Calu3 (cell line): ENCODE measurements at regions not wholly inside any gene's neighbourhood (a gene's known extent, or its start where the extent isn't known, plus 50 kb on each side); places are given as distances from the start of the nearest gene placed in this dataset.

Source experiments
- BruUV-seq: library from RNA; stranded (reverse); fragments of 400-500 nt; replicated peaks from 2 replicates; lab custom pipeline; 2021; lab: Mats Ljungman, UMichigan
- CTCF ChIA-PET: fragments of 300-600 bp; sonication (Branson Sonifier 250); formaldehyde crosslinking; loops from one replicate; lab custom pipeline; 2022; ENCODE audit warnings: antibody characterized with exemption; lab: Charles Lee
- DNase-seq: peaks from one replicate; pipeline ENCODE4 v3.0.0; 2022
- H3K27ac Mint-ChIP-seq: one replicate; pipeline ENCODE4 v1.8.0; 2022; ENCODE audit warnings: mixed read lengths; ENCODE audit not compliant: unreplicated experiment
- H3K27me3 Mint-ChIP-seq: one replicate; pipeline ENCODE4 v1.8.0; 2022; ENCODE audit warnings: mixed read lengths; ENCODE audit not compliant: unreplicated experiment
- H3K36me3 Mint-ChIP-seq: one replicate; pipeline ENCODE4 v1.8.0; 2022; ENCODE audit warnings: mild to moderate bottlenecking, moderate library complexity, mixed read lengths; ENCODE audit not compliant: insufficient read depth, unreplicated experiment
- H3K4me1 Mint-ChIP-seq: one replicate; pipeline ENCODE4 v1.8.0; 2022; ENCODE audit warnings: mild to moderate bottlenecking, low read depth, mixed read lengths; ENCODE audit not compliant: unreplicated experiment
- H3K4me3 Mint-ChIP-seq: one replicate; pipeline ENCODE4 v1.8.0; 2022; ENCODE audit warnings: mild to moderate bottlenecking, low read depth, moderate library complexity, mixed read lengths; ENCODE audit not compliant: unreplicated experiment
- H3K9me3 Mint-ChIP-seq: one replicate; pipeline ENCODE4 v1.8.0; 2022; ENCODE audit warnings: low read depth, mixed read lengths; ENCODE audit not compliant: unreplicated experiment
- intact Hi-C: fragments of 100-400 bp; cut with micrococcal nuclease; formaldehyde crosslinking; loops from one replicate; pipeline ENCODE4 v1.10.0; 2022; ENCODE audit not compliant: unreplicated experiment
- TF ChIP-seq, protein P1 (sequence below): fragments of 200-600 bp; IDR thresholded peaks from one replicate; pipeline ENCODE4 v1.8.0; 2022; ENCODE audit warnings: antibody characterized with exemption; ENCODE audit not compliant: unreplicated experiment

DNA sequence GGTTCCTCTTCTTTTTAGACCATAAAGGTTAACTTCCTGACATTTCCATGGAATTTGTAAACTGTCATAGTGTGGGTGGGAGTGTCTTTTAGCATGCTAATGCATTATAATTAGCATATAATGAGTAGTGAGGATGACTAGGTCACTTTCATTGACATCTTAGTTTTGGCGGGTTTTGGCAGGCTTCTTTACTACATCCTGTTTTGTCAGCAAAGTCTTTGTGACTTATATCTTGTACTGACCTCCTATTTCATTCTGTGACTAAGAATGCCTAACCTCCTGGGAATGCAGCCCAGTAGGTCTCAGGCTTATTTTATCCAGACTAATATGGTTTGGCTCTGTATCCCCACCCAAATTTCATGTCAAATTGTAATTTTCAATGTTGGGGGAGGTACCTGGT lies 149.6 kb upstream of the SYNCRIP start:
- no TSS peak for BruUV-seq
- H3K27ac Mint-ChIP-seq, result no peak overlapping the region
- DNase-seq, result no peak
- CTCF ChIA-PET, result no interaction called here
- peaks cover 20% of the 10 kb centered on the region for H3K27me3 Mint-ChIP-seq
- H3K4me3 Mint-ChIP-seq, result no peak overlapping the region
- TF ChIP-seq, protein P1, sequence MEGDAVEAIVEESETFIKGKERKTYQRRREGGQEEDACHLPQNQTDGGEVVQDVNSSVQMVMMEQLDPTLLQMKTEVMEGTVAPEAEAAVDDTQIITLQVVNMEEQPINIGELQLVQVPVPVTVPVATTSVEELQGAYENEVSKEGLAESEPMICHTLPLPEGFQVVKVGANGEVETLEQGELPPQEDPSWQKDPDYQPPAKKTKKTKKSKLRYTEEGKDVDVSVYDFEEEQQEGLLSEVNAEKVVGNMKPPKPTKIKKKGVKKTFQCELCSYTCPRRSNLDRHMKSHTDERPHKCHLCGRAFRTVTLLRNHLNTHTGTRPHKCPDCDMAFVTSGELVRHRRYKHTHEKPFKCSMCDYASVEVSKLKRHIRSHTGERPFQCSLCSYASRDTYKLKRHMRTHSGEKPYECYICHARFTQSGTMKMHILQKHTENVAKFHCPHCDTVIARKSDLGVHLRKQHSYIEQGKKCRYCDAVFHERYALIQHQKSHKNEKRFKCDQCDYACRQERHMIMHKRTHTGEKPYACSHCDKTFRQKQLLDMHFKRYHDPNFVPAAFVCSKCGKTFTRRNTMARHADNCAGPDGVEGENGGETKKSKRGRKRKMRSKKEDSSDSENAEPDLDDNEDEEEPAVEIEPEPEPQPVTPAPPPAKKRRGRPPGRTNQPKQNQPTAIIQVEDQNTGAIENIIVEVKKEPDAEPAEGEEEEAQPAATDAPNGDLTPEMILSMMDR, result no peak
- no peaks in the 10 kb centered on the region for H3K36me3 Mint-ChIP-seq
- H3K4me1 Mint-ChIP-seq, result no peaks in the 10 kb centered on the region
- H3K9me3 Mint-ChIP-seq, result peaks cover 3% of the 10 kb centered on the region
- intact Hi-C loops, result no loop called here

DNA sequence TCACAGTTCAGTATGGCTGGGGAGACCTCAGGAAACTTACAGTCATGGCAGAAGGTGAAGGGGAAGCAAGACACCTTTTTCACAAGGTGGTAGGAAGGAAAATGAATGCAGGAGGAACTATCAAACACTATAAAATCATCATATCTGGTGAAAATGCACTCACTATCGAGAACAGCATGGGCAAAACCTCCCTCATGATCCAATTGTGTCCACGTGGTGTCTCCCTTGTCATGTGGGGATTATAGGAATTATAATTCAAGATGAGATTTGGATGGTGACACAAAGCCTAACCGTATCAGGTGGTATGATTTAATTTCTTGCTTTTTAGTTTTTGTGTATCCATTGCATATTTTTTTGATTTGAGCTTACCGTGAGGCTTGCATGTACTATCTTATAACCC lies 133.2 kb upstream of the SYNCRIP start:
- intact Hi-C loops, result no loop called here
- no peak overlapping the region for H3K4me3 Mint-ChIP-seq
- peak; percentile 6 for DNase-seq
- TF ChIP-seq, protein P1, result no peak
- H3K27ac Mint-ChIP-seq, result no peak overlapping the region
- peaks cover 26% of the 10 kb centered on the region for H3K27me3 Mint-ChIP-seq
- H3K9me3 Mint-ChIP-seq, result no peaks in the 10 kb centered on the region
- H3K4me1 Mint-ChIP-seq, result no peaks in the 10 kb centered on the region
- H3K36me3 Mint-ChIP-seq, result no peaks in the 10 kb centered on the region
- BruUV-seq, result no TSS peak
- CTCF ChIA-PET, result interaction anchor here (0.6 kb wide), 1 partner anchor 37 kb away, joined by 3 read pairs; no protein-coding TSS in a partner anchor

DNA sequence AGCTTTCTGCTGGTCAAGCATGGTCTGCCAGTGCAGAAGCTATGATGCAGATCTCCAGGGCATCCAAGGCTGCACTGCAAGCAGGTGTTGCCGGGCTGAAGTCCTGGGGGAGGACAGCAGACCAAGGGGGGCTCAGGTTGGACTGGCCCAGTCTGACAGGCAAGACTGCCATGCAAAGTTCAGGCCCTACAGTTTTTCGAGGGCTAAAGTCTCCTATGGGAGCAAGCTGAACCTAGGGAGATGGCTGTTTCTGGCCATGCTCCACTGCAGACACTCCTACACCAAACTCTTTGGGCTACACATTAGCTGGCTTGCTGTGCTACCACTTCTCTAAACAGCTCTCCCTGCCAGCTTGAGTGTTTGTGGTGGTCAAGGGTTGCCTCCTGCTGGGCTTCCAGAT lies 130.0 kb upstream of the SYNCRIP start:
- no TSS peak for BruUV-seq
- no peak overlapping the region for H3K27ac Mint-ChIP-seq
- H3K4me3 Mint-ChIP-seq, result no peak overlapping the region
- H3K4me1 Mint-ChIP-seq, result no peaks in the 10 kb centered on the region
- intact Hi-C loops, result no loop called here
- TF ChIP-seq, protein P1, result no peak
- no peaks in the 10 kb centered on the region for H3K36me3 Mint-ChIP-seq
- CTCF ChIA-PET, result interaction anchor here (0.6 kb wide), 1 partner anchor 580 kb away, joined by 4 read pairs; no protein-coding TSS in a partner anchor
- peaks cover 38% of the 10 kb centered on the region for H3K27me3 Mint-ChIP-seq
- no peak for DNase-seq
- H3K9me3 Mint-ChIP-seq, result no peaks in the 10 kb centered on the region

DNA sequence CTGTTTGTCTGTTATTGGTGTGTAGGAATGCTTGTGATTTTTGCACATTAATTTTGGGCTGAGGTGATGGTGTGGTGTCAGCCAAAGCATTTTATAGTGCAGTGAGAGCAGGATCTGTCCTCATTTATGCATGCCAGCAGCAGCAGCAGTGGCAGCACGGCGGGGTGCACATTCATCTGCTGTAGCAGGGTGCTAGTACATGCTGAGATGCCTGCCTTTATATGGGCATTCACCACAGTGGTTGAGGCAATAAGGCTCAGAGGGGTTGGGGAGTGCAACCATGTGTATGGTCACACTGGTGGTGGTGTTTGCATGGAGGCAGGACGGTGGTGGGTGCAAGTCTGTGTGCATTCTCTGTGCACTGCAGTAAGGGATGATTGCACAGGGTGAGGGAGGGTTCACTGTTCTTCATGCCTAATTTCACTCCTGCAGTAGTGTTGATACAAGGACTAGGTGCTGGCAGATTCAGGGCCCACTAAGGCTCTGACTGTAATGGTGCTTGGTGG lies 129.3 kb upstream of the SYNCRIP start:
- Mint-ChIP-seq H3K27ac (no peak overlapping the region), H3K9me3 (no peaks in the 10 kb centered on the region)
- DNase-seq, result no peak

More for the DNA sequence above, 129.3 kb upstream of the SYNCRIP start:
- Mint-ChIP-seq H3K27me3 (peaks cover 45% of the 10 kb centered on the region), H3K4me1 (no peaks in the 10 kb centered on the region), H3K4me3 (no peak overlapping the region), H3K36me3 (no peaks in the 10 kb centered on the region)
- BruUV-seq, result no TSS peak
- TF ChIP-seq, protein P1, result no peak
- intact Hi-C loops, result no loop called here
- CTCF ChIA-PET, result no interaction called here
